Peyer's patch (tissue), 4 donors: ENCODE measurements at regions not wholly inside any gene's neighbourhood (a gene's known extent, or its start where the extent isn't known, plus 50 kb on each side); places are given as distances from the start of the nearest gene placed in this dataset.

Experiments
- CTCF ChIP-seq, 6 experiments: fragments of 450-650 bp in 4 of 6; fragments of 200-600 bp in 2 of 6; sonication (generic) in 1 of 6; IDR thresholded peaks; one replicate each; pipeline ENCODE4 v1.5.1; 2017 to 2019; ENCODE audit warnings: antibody characterized with exemption in 6 of 6, mild to moderate bottlenecking in 3 of 6, moderate library complexity in 1 of 6
- POLR2A ChIP-seq, 2 donors: fragments of 450-650 bp; IDR thresholded peaks; one replicate each; pipeline ENCODE4 v1.5.1; 2017; ENCODE audit warnings: antibody characterized with exemption in 2 of 2, mild to moderate bottlenecking in 2 of 2, moderate library complexity in 2 of 2

GRCh38 chr5:2627867-2628266 lies 123.6 kb downstream of the IRX2 start:
- TF ChIP-seq CTCF (IDR thresholded peaks at IDR 0.05) (no peak), POLR2A (IDR thresholded peaks at IDR 0.05) (no peak)
